Spinal cord (tissue), 9 donors: ENCODE measurements at regions not wholly inside any gene's neighbourhood (a gene's known extent, or its start where the extent isn't known, plus 50 kb on each side); places are given as distances from the start of the nearest gene placed in this dataset.
"Not testable (repeated sequence)": the region's sequence is repeated elsewhere in the genome, so short reads cannot be mapped to it uniquely, and the experiment has no call there.

ENCODE experiments used
- DNase-seq, 6 donors: peaks; one replicate each; pipeline versions ENCODE4 v3.0.0 to v3.0.0-alpha.2; 2013 to 2015; ENCODE audit warnings: low spot score in 6 of 6, low read depth in 4 of 6
- H3K27ac ChIP-seq: one replicate; pipeline ENCODE4 v1.5.1; 2013; ENCODE audit warnings: low read depth, low read length, control low read depth
- H3K27me3 ChIP-seq: one replicate; pipeline ENCODE4 v1.6.1; 2013; ENCODE audit warnings: low read length; ENCODE audit not compliant: control insufficient read depth, insufficient read depth
- H3K36me3 ChIP-seq: one replicate; pipeline ENCODE4 v1.6.1; 2013; ENCODE audit warnings: low read length; ENCODE audit not compliant: control insufficient read depth, insufficient read depth
- H3K4me1 ChIP-seq: one replicate; pipeline ENCODE4 v1.6.1; 2013; ENCODE audit warnings: low read length; ENCODE audit not compliant: control insufficient read depth, insufficient read depth
- H3K4me3 ChIP-seq: one replicate; pipeline ENCODE4 v1.5.1; 2013; ENCODE audit warnings: low read depth, low read length, control low read depth
- H3K9me3 ChIP-seq: one replicate; pipeline ENCODE4 v1.6.1; 2013; ENCODE audit warnings: low read length; ENCODE audit not compliant: control insufficient read depth, insufficient read depth
- WGBS: methylation state at CpG from one replicate; pipeline ENCODE4 v1.1.5; 2013; ENCODE audit warnings: missing lambda C conversion rate; ENCODE audit not compliant: insufficient coverage; 5-methylcytosine and 5-hydroxymethylcytosine counted together
- donor health status: healthy.

DNA sequence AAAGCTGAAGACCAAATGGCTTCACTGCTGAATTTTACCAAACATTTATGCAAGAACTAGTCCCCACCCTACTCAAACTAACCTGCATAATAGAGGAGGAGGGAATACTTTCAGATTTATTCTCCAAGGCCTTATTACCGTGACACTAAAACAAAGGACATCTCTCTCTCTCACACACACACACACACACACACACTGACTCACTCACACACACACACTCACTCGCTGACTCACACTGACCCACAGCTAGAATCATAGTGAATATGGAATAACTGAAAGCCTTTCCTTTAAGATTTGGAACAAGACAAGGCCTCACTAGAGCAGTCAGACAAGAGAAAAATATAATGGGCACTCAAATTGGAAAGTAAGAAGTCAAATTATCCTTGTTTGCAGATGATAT is 1014.1 kb downstream of the TMTC2 start:
- no CpG with 5 or more reads among the region's 2 CpGs for WGBS
- H3K36me3 ChIP-seq: no peaks in the 10 kb centered on the region
- no peak for DNase-seq
- H3K27ac ChIP-seq: no peak overlapping the region
- H3K9me3 ChIP-seq: peaks cover 3% of the 10 kb centered on the region
- no peaks in the 10 kb centered on the region for H3K4me1 ChIP-seq
- H3K4me3 ChIP-seq: no peak overlapping the region
- no peaks in the 10 kb centered on the region for H3K27me3 ChIP-seq

DNA sequence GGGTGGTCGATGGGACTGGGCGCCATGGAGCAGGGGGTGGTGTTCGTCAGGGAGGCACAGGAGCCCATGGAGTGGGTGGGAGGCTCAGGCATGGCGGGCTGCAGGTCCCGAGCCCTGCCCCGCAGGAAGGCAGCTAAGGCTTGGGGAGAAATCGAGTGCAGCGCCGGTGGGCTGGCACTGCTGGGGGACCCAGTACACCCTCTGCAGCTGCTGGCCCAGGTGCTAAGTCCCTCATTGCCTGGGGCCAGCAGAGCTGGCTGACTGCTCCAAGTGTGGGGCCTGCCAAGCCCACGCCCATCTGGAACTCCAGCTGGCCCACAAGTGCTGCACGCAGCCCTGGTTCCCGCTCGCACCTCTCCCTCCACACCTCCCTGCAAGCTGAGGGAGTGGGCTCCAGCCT is 1009.6 kb downstream of the TMTC2 start:
- H3K4me1 ChIP-seq, DNase-seq, H3K27ac ChIP-seq, H3K4me3 ChIP-seq, H3K27me3 ChIP-seq, H3K9me3 ChIP-seq, H3K36me3 ChIP-seq: not testable (repeated sequence)
- 95% methylated on average over 11 of the region's 13 CpGs for WGBS

DNA sequence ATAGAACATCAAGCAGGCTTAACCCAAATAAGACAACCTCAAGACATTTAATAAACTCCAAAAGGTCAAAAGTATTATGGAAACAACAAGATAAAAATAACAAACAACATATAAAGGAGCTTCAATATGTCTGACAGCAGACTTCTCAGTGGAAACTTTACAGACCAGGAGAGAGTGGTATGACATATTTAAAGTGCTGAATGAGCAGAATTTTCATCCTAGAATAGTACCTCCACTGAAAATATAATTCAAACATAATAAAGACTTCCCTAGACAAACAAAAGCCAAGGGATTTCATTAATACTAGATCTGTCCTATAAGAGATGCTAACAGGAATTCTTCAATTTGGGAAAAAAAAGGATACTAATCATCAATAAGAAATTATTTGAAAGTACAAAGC is 1005.0 kb downstream of the TMTC2 start:
- Histone ChIP-seq H3K27ac (no peak overlapping the region), H3K9me3 (peaks cover under 1% of the 10 kb centered on the region), H3K4me1 (no peaks in the 10 kb centered on the region), H3K27me3 (no peaks in the 10 kb centered on the region), H3K36me3 (no peaks in the 10 kb centered on the region), H3K4me3 (no peak overlapping the region)
- no peak for DNase-seq

DNA sequence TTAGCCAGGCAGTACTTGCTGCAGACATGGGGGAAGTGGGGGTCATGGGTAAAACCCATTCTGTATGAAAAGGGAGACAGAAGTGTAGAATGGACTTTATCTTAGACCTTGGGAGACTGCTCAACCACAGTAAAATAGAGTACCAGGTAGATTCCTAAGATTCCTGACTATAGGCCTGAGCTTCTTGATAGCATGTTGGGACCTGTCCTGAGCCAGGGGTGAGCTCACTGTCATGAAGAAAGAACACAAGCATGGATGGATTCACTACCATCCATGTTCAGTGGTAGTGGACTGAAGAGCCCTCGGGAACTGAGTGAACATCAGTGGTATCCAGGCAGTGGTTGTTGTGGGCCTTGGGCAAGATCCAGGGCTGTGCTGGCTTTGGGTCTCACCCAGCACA is 1003.8 kb downstream of the TMTC2 start:
- WGBS: 100% methylated on average over 1 of the region's 1 CpG
- Histone ChIP-seq H3K4me1 (no peaks in the 10 kb centered on the region), H3K27me3 (no peaks in the 10 kb centered on the region), H3K9me3 (no peaks in the 10 kb centered on the region), H3K27ac (no peak overlapping the region), H3K36me3 (no peaks in the 10 kb centered on the region), H3K4me3 (no peak overlapping the region)
- DNase-seq: no peak

DNA sequence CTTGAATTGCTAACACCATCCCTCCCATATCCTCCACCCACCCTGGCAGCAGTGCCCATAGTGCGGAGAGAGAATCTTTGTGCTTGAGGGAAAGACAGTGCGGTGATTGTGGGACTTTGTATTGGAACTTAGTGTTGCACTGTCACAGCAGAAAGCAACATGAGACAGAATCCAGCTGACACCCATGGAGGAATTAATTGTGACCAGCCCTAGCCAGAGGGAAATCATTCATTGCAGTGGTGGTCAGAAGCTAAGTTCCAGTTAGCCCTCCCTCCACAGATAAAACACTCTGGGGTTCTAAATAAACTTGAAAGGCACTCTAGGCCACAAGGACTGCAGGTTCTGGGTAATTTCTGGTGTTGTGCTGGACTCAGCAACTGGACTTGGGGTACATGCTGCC is 1002.6 kb downstream of the TMTC2 start:
- Histone ChIP-seq H3K4me3 (no peak overlapping the region), H3K36me3 (no peaks in the 10 kb centered on the region), H3K27ac (no peak overlapping the region), H3K27me3 (no peaks in the 10 kb centered on the region), H3K4me1 (no peaks in the 10 kb centered on the region), H3K9me3 (no peaks in the 10 kb centered on the region)
- 100% methylated on average over 2 of the region's 2 CpGs for WGBS
- DNase-seq: no peak

DNA sequence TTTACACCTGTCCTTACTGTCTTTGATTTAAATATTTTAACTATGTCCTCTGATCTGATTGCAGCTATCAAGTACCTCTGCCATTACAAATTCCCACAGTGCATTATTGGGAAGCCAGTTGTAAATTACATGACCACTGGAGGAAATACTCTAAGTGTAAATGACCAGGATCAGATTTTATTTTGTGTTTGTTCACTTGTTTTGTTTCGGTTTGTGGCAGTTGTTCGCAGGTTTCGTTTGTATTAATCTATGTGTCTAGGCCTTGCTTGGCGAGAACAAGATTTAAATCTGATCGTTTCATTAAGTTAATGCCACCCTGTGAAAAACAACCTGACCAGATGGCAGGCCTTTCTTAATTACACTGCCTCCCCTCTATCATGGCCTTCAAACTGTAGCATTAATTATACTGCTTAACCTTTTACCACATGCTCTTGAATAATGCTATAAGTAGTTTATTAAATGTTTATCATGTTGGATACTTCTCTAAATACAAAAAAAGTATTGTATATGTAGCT is 990.1 kb downstream of the TMTC2 start:
- Histone ChIP-seq H3K27me3 (no peaks in the 10 kb centered on the region), H3K9me3 (no peaks in the 10 kb centered on the region), H3K4me1 (no peaks in the 10 kb centered on the region), H3K27ac (no peak overlapping the region), H3K4me3 (no peak overlapping the region), H3K36me3 (no peaks in the 10 kb centered on the region)
- DNase-seq: no peak
- WGBS: 94% methylated on average over 4 of the region's 5 CpGs

DNA sequence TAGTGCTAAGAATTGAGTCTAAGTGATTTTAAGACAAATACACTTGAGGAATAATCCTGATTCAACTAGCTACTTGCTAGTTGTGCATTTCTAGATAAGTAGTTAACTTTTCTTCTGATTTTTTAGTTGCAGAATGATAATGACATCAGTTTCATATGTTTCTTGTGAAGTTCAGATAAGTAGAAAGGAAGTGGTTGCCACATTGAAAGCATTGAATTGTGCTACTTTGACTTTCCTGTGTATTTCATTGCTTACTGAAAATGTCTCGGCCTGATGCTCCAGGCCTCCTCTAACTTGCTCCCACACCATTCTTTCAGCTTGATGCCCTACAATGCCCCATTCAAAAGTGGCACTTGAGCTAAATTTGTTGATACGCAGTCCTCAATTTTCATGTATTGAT is 980.0 kb downstream of the TMTC2 start:
- WGBS: 78% methylated on average over 1 of the region's 2 CpGs
- Histone ChIP-seq H3K27ac (no peak overlapping the region), H3K4me3 (no peak overlapping the region), H3K27me3 (no peaks in the 10 kb centered on the region), H3K4me1 (no peaks in the 10 kb centered on the region), H3K9me3 (no peaks in the 10 kb centered on the region), H3K36me3 (no peaks in the 10 kb centered on the region)
- DNase-seq: no peak

DNA sequence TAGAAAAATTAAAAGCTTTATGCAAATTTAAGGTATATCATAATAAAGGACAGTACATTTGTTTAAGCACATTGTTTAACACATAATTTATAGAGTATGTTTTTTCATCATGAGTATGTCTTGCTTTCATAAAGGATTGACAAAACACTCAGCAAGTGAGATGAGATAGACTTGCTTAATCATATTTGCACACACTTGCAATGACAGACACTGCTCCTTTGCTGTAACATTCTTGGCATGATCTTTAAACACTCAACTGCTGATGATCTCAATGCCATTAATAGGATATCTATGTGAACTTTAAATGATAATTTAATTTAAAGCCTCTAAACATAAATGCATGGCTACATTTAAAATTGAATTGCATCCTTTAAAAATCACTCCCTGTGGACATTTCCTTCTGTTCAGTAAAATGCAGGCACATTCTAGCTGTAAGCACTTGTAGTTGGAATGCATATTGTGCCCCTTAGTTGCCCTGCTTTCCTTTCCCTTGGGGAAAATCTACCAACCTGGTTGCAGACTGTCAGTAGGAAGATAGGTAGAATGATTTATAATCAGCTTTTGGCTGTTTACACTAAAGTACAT is 979.0 kb downstream of the TMTC2 start:
- no peak overlapping the region for H3K4me3 ChIP-seq
- no peak overlapping the region for H3K27ac ChIP-seq
- H3K4me1 ChIP-seq: no peaks in the 10 kb centered on the region
- H3K36me3 ChIP-seq: no peaks in the 10 kb centered on the region
- DNase-seq: peak in 1 of 6 donors; percentile 54
- H3K9me3 ChIP-seq: no peaks in the 10 kb centered on the region
- no peaks in the 10 kb centered on the region for H3K27me3 ChIP-seq

DNA sequence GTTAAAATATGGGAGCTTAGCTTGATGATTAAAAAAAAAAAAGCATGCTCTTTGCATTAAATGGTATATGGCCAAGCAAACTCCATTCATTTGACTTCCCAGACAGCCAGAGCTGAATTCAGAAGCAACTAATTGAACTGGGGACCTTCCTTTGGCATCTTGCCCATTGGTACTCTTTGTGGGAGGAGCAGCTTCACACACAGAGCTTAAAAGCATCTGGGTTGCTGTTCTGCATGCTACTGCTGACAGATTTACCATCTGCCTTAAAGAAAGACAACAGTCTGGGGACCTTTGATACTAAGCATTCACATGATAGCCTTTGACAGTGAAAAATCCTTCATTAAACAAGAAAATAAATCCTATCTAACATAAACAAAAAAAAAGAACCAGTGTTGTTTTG is 977.9 kb downstream of the TMTC2 start:
- no peaks in the 10 kb centered on the region for H3K9me3 ChIP-seq
- no peaks in the 10 kb centered on the region for H3K4me1 ChIP-seq
- no peak overlapping the region for H3K4me3 ChIP-seq
- no peaks in the 10 kb centered on the region for H3K36me3 ChIP-seq
- H3K27me3 ChIP-seq: no peaks in the 10 kb centered on the region
- peak in 4 of 6 donors; percentile 13 to 88 (median 60) for DNase-seq
- H3K27ac ChIP-seq: no peak overlapping the region

DNA sequence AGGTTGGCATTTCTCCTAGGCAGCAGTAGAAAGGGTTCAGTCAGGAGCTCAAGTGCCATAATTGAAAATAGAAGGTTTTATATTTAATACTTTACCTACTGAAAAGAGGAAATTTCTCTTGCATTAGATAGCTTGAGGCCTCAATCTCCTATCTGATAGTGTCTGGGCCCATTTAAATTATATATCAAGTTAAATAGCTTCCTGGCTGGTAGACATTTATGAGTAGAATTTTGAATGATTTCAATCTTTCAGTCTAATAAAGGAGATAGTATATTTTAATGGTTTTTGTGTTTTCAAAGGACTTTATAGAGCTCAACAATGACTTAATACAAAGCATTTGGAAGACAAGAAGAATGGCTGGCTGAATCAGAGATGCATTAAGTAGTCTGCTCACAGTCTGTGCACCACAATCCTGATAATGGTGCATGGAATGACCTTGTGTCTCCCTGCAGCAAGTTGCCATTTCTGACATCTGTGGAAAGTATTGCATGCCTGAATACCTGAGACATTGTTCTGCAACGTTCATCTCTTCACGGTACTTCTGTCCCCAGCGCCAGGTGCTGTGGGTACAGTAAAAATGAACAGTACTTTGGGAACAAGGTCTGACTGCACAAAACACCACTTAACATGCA is 974.1 kb downstream of the TMTC2 start:
- Histone ChIP-seq H3K27me3 (no peaks in the 10 kb centered on the region), H3K4me3 (no peak overlapping the region), H3K36me3 (no peaks in the 10 kb centered on the region), H3K4me1 (no peaks in the 10 kb centered on the region), H3K27ac (no peak overlapping the region), H3K9me3 (no peaks in the 10 kb centered on the region)
- WGBS: 20% methylated on average over 1 of the region's 3 CpGs
- peak in 1 of 6 donors; percentile 54 for DNase-seq
